SH-SY5Y (cell line): ENCODE measurements at regions not wholly inside any gene's neighbourhood (a gene's known extent, or its start where the extent isn't known, plus 50 kb on each side); places are given as distances from the start of the nearest gene placed in this dataset.

Experiments used
- GATA2 ChIP-seq: IDR thresholded peaks from 2 replicates; pipeline ENCODE4 v1.6.1; 2011; ENCODE audit warnings: mild to moderate bottlenecking, low read depth, low read length
- GATA3 ChIP-seq: IDR thresholded peaks from 2 replicates; pipeline ENCODE4 v1.6.1; 2011; ENCODE audit warnings: low read depth, mild to moderate bottlenecking, low read length, moderate library complexity

GRCh38 chr18:38239606-38240005 is 674.0 kb upstream of the CELF4 start:
- TF ChIP-seq GATA3 (no peak), GATA2 (no peak)
